ENCODE measurements at regions not wholly inside any gene's neighbourhood (a gene's known extent, or its start where the extent isn't known, plus 50 kb on each side); places are given as distances from the start of the nearest gene placed in this dataset.

DNA sequence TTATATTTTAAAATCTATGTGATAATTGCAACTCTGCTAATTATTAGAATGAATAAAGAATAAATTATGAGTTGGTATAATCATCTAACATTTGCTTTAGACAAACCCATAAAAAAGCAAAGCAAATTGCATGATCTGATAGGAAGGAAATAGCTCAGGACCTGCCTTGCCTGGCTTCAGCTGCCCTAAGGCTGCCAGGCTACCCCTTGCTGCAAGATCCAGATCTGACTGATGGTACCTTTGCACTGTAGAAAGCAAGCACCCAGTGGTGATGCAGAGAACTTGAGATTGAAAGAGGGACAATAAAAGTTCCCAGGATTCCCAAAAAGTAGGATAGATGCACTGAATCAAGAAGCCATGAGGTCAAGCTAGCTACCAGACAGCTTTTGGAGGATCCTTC lies 100.9 kb upstream of the FSTL4 start:
- no peak for DNase-seq (ENCODE audit: low spot score)
- TF ChIP-seq, protein P1, sequence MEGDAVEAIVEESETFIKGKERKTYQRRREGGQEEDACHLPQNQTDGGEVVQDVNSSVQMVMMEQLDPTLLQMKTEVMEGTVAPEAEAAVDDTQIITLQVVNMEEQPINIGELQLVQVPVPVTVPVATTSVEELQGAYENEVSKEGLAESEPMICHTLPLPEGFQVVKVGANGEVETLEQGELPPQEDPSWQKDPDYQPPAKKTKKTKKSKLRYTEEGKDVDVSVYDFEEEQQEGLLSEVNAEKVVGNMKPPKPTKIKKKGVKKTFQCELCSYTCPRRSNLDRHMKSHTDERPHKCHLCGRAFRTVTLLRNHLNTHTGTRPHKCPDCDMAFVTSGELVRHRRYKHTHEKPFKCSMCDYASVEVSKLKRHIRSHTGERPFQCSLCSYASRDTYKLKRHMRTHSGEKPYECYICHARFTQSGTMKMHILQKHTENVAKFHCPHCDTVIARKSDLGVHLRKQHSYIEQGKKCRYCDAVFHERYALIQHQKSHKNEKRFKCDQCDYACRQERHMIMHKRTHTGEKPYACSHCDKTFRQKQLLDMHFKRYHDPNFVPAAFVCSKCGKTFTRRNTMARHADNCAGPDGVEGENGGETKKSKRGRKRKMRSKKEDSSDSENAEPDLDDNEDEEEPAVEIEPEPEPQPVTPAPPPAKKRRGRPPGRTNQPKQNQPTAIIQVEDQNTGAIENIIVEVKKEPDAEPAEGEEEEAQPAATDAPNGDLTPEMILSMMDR (IDR thresholded peaks at IDR 0.05; ENCODE audit: borderline replicate concordance, control extremely low read depth, extremely low read depth, insufficient read depth, missing control alignments), result no peak
- in situ Hi-C loops (cut with MboI; ENCODE audit: low sequenced_read_pairs, unreplicated experiment), result no loop called here

GRCh38 chr5:133712562-133712961 lies 100.2 kb upstream of the FSTL4 start:
- DNase-seq (ENCODE audit: low spot score), result no peak
- TF ChIP-seq, protein P1 (IDR thresholded peaks at IDR 0.05; ENCODE audit: borderline replicate concordance, control extremely low read depth, extremely low read depth, insufficient read depth, missing control alignments), result no peak
- in situ Hi-C loops (cut with MboI; ENCODE audit: low sequenced_read_pairs, unreplicated experiment), result no loop called here

GRCh38 chr5:133709209-133709725 lies 96.9 kb upstream of the FSTL4 start:
- TF ChIP-seq, protein P1 (IDR thresholded peaks at IDR 0.05; ENCODE audit: borderline replicate concordance, control extremely low read depth, extremely low read depth, insufficient read depth, missing control alignments), result no peak
- DNase-seq (ENCODE audit: low spot score), result no peak
- in situ Hi-C loops (cut with MboI; ENCODE audit: low sequenced_read_pairs, unreplicated experiment), result no loop called here

GRCh38 chr5:133708331-133708850 lies 96.0 kb upstream of the FSTL4 start:
- TF ChIP-seq, protein P1 (IDR thresholded peaks at IDR 0.05; ENCODE audit: borderline replicate concordance, control extremely low read depth, extremely low read depth, insufficient read depth, missing control alignments), result no peak
- in situ Hi-C loops (cut with MboI; ENCODE audit: low sequenced_read_pairs, unreplicated experiment), result no loop called here

DNA sequence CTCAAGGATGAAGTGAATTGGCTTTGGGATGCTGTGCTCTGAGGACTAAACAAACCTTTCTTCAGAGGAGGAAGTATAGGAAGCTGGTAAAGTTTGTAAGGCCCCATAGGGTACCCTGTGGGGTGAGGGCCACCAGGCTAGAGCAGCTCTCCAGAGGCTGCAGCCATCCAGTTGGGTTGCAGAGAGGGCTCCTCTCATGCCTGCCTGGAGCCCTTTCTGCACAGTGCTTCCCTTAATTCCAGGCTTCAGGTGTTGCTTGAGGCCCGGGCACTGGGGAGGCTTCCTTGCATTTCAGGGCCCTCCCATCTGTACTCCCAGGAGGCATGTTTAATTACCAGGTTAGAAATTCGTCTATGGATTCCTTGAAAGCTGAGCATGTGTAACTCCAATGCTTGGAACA lies 95.3 kb upstream of the FSTL4 start:
- in situ Hi-C loops (cut with MboI; ENCODE audit: low sequenced_read_pairs, unreplicated experiment), result no loop called here
- TF ChIP-seq, protein P1 (IDR thresholded peaks at IDR 0.05; ENCODE audit: borderline replicate concordance, control extremely low read depth, extremely low read depth, insufficient read depth, missing control alignments), result no peak
- no peak for DNase-seq (ENCODE audit: low spot score)

More at GRCh38 chr5:133708331-133708850, 96.0 kb upstream of the FSTL4 start:
- DNase-seq (ENCODE audit: low spot score), result no peak

DNA sequence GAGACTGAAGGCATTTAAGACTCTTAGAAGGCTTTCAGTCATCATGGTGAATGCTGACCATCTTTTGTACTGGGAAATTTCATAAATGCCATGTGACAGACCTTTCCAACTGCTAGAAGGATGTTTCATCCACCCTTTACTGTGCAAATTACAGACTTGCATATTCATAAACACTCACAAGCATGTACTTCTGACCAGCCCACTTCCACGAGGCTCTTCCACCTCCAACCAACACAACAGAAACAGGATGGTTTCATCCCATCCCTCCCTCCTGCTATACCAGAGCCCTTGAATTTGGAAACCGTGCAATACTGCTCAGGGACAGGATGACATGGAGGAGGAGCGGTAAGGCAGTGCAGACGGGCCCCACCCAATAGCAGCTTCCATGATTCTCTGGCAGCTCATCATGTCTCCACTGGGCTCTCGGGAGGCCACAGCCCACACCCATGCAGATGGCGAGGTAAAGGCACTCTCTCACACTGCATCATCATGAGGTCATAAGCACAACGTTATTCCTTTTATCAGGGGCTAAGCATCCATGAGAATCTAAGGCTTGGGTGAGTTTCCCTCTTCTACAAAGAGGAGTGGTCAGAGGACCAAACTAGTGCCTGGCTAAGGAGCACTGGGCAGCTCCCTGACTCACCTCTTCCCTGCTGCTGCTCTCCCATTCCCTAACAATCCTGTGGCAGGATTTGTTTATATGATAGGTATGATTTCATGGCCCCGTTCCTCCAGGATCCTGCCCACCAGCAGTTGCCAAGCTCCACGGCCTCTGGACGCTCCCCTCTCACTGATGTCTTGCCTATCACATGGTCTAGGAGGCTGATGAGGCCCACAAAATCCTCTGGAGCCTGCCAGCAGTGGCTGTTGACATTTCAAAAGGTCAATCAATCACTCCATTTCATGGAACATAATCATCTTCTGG lies 94.4 kb upstream of the FSTL4 start:
- TF ChIP-seq, protein P1 (IDR thresholded peaks at IDR 0.05; ENCODE audit: borderline replicate concordance, control extremely low read depth, extremely low read depth, insufficient read depth, missing control alignments), result no peak
- in situ Hi-C loops (cut with MboI; ENCODE audit: low sequenced_read_pairs, unreplicated experiment), result no loop called here
- no peak for DNase-seq (ENCODE audit: low spot score)

All from GM13976 (cell line).